WTC11 (cell line): ENCODE measurements at regions not wholly inside any gene's neighbourhood (a gene's known extent, or its start where the extent isn't known, plus 50 kb on each side); places are given as distances from the start of the nearest gene placed in this dataset.

Source experiments
- ATAC-seq: fragments of 200-7000 bp; cut with Tn5 transposase; 2 replicates; pipeline ENCODE4 v1.10.0; 2021; ENCODE audit warnings: mild to moderate bottlenecking, moderate library complexity
- CTCF ChIA-PET: fragments of 300-600 bp; sonication (Branson Sonifier 250); formaldehyde crosslinking; loops from one replicate; lab custom pipeline; 2021; ENCODE audit warnings: antibody characterized with exemption; lab: Charles Lee
- POLR2A ChIA-PET: fragments of 350-600 bp; sonication (Branson Sonifier 250); formaldehyde crosslinking; loops from one replicate; lab custom pipeline; 2021; ENCODE audit warnings: antibody characterized with exemption; lab: Charles Lee
- DNase-seq: peaks from one replicate; pipeline ENCODE4 v3.0.0; 2021; ENCODE audit warnings: low spot score
- H3K27ac Mint-ChIP-seq: 2 replicates; pipeline ENCODE4 v1.8.0; 2021; ENCODE audit warnings: mixed read lengths
- H3K27me3 Mint-ChIP-seq: 2 replicates; pipeline ENCODE4 v1.8.0; 2021; ENCODE audit warnings: low read depth, mild to moderate bottlenecking, moderate library complexity, mixed read lengths
- H3K36me3 Mint-ChIP-seq: 2 replicates; pipeline ENCODE4 v1.8.0; 2021; ENCODE audit warnings: mixed read lengths
- H3K4me1 Mint-ChIP-seq: 2 replicates; pipeline ENCODE4 v1.8.0; 2022; ENCODE audit warnings: mixed read lengths
- H3K4me3 Mint-ChIP-seq: 2 replicates; pipeline ENCODE4 v1.8.0; 2021; ENCODE audit warnings: mild to moderate bottlenecking, moderate library complexity, mixed read lengths
- H3K9me3 Mint-ChIP-seq: 2 replicates; pipeline ENCODE4 v1.8.0; 2021; ENCODE audit warnings: mixed read lengths
- ATF1 ChIP-seq: sonication (generic); formaldehyde crosslinking; IDR thresholded peaks from 2 replicates; pipeline ENCODE4 v1.8.1; 2023; ENCODE audit warnings: mild to moderate bottlenecking, moderate library complexity, missing genetic modification reagents
- E2F5 ChIP-seq: sonication (generic); formaldehyde crosslinking; IDR thresholded peaks from 2 replicates; pipeline ENCODE4 v1.8.1; 2022; ENCODE audit warnings: mild to moderate bottlenecking, moderate library complexity, missing genetic modification reagents
- ELF4 ChIP-seq: sonication (generic); formaldehyde crosslinking; IDR thresholded peaks from 2 replicates; pipeline ENCODE4 v1.8.1; 2022; ENCODE audit warnings: low read depth, mild to moderate bottlenecking, moderate library complexity, missing genetic modification reagents
- ETV6 ChIP-seq: sonication (generic); formaldehyde crosslinking; IDR thresholded peaks from 2 replicates; pipeline ENCODE4 v1.8.1; 2022; ENCODE audit warnings: mild to moderate bottlenecking, missing genetic modification reagents
- GABPB1 ChIP-seq: sonication (generic); formaldehyde crosslinking; IDR thresholded peaks from 2 replicates; pipeline ENCODE4 v1.8.1; 2023; ENCODE audit warnings: mild to moderate bottlenecking, missing genetic modification reagents
- GRHL2 ChIP-seq: fragments of 250-450 bp; sonication (Bioruptor Pico); IDR thresholded peaks from 2 replicates; pipeline ENCODE4 v1.8.0; 2022; ENCODE audit warnings: mild to moderate bottlenecking, moderate library complexity; ENCODE audit not compliant: insufficient replicate concordance, severe bottlenecking
- HMGXB4 ChIP-seq: sonication (generic); formaldehyde crosslinking; IDR thresholded peaks from 2 replicates; pipeline ENCODE4 v1.8.1; 2023; ENCODE audit warnings: mild to moderate bottlenecking, moderate library complexity, missing genetic modification reagents
- IRF1 ChIP-seq: sonication (generic); formaldehyde crosslinking; IDR thresholded peaks from 2 replicates; pipeline ENCODE4 v1.8.0; 2023; ENCODE audit warnings: missing genetic modification reagents
- MLX ChIP-seq: sonication (generic); formaldehyde crosslinking; IDR thresholded peaks from 2 replicates; pipeline ENCODE4 v1.8.1; 2023; ENCODE audit warnings: mild to moderate bottlenecking, missing genetic modification reagents, moderate library complexity
- MYBL2 ChIP-seq: sonication (generic); formaldehyde crosslinking; IDR thresholded peaks from 2 replicates; pipeline ENCODE4 v1.8.1; 2023; ENCODE audit warnings: mild to moderate bottlenecking, moderate library complexity, missing genetic modification reagents
- PREB ChIP-seq: sonication (generic); formaldehyde crosslinking; IDR thresholded peaks from 2 replicates; pipeline ENCODE4 v1.8.1; 2022; ENCODE audit warnings: mild to moderate bottlenecking, missing genetic modification reagents, moderate library complexity, borderline replicate concordance
- SMAD4 ChIP-seq: sonication (generic); formaldehyde crosslinking; IDR thresholded peaks from 2 replicates; pipeline ENCODE4 v1.8.0; 2022; ENCODE audit warnings: mild to moderate bottlenecking, missing genetic modification reagents
- SOX15 ChIP-seq: fragments of 250-450 bp; sonication (Bioruptor Pico); IDR thresholded peaks from 2 replicates; pipeline ENCODE4 v1.9.0; 2021; ENCODE audit warnings: mild to moderate bottlenecking
- SP1 ChIP-seq: sonication (generic); formaldehyde crosslinking; conservative IDR thresholded peaks from 2 replicates; pipeline ENCODE4 v1.8.1; 2022; ENCODE audit warnings: missing genetic modification reagents
- TCF7 ChIP-seq: sonication (generic); formaldehyde crosslinking; IDR thresholded peaks from 2 replicates; pipeline ENCODE4 v1.8.0; 2022; ENCODE audit warnings: mild to moderate bottlenecking, low read depth, missing genetic modification reagents, moderate library complexity
- ZMAT4 ChIP-seq: fragments of 250-450 bp; sonication (Bioruptor Pico); IDR thresholded peaks from 2 replicates; pipeline ENCODE4 v1.9.0; 2021; ENCODE audit warnings: mild to moderate bottlenecking
- ZNF219 ChIP-seq: sonication (generic); formaldehyde crosslinking; IDR thresholded peaks from 2 replicates; pipeline ENCODE4 v1.8.0; 2023; ENCODE audit warnings: missing genetic modification reagents, mild to moderate bottlenecking, borderline replicate concordance
- ZNF281 ChIP-seq: sonication (generic); formaldehyde crosslinking; IDR thresholded peaks from 2 replicates; pipeline ENCODE4 v1.8.0; 2023; ENCODE audit warnings: mild to moderate bottlenecking, missing genetic modification reagents
- ZNF396 ChIP-seq: fragments of 250-450 bp; sonication (Bioruptor Pico); IDR thresholded peaks from 2 replicates; pipeline ENCODE4 v1.8.0; 2021; ENCODE audit warnings: mild to moderate bottlenecking, moderate library complexity, borderline replicate concordance
- ZNF512 ChIP-seq: sonication (generic); formaldehyde crosslinking; IDR thresholded peaks from 2 replicates; pipeline ENCODE4 v1.8.1; 2022; ENCODE audit warnings: missing genetic modification reagents, borderline replicate concordance

GRCh38 chr10:28427376-28427775 is 105.5 kb upstream of the WAC start (continued):
- TF ChIP-seq ZNF512, result no peak
- TF ChIP-seq MYBL2 (CRISPR knock-in tag), result no peak
- no peak for TF ChIP-seq SMAD4 (CRISPR knock-in tag)
- TF ChIP-seq ATF1, result no peak
- TF ChIP-seq TCF7 (CRISPR knock-in tag), result no peak
- TF ChIP-seq IRF1 (CRISPR knock-in tag), result no peak
- no peak for TF ChIP-seq SP1 (CRISPR knock-in tag)
- TF ChIP-seq SOX15 (CRISPR knock-in tag), result no peak
- no peak for TF ChIP-seq ZNF219
- no peak for TF ChIP-seq HMGXB4 (CRISPR knock-in tag)

- POLR2A ChIA-PET, result no interaction called here
- Mint-ChIP-seq H3K4me3 (no peak overlapping the region), H3K9me3 (peaks cover 22% of the 10 kb centered on the region), H3K4me1 (peaks cover 10% of the 10 kb centered on the region), H3K27me3 (no peaks in the 10 kb centered on the region; the same call in 1 of the 2 replicates), H3K36me3 (peaks cover 3% of the 10 kb centered on the region; the same call in 1 of the 2 replicates), H3K27ac (no peak overlapping the region)
- no peak for ATAC-seq
- TF ChIP-seq ETV6 (CRISPR knock-in tag), result no peak
- TF ChIP-seq GRHL2 (CRISPR knock-in tag), result no peak
- TF ChIP-seq PREB, result no peak
- TF ChIP-seq ELF4, result no peak
- TF ChIP-seq ZNF281, result no peak
- TF ChIP-seq MLX (CRISPR knock-in tag), result no peak
- TF ChIP-seq GABPB1 (CRISPR knock-in tag), result no peak
- TF ChIP-seq E2F5 (CRISPR knock-in tag), result no peak
- no peak for TF ChIP-seq ZMAT4 (CRISPR knock-in tag)
- no peak for TF ChIP-seq ZNF396 (CRISPR knock-in tag)
- DNase-seq, result no peak
- CTCF ChIA-PET, result no interaction called here
Observed at GRCh38 chr10:28429045-28429444, 103.9 kb upstream of the WAC start.
